ENCODE measurements at regions not wholly inside any gene's neighbourhood (a gene's known extent, or its start where the extent isn't known, plus 50 kb on each side); places are given as distances from the start of the nearest gene placed in this dataset.
"Not testable (repeated sequence)": the region's sequence is repeated elsewhere in the genome, so short reads cannot be mapped to it uniquely, and the experiment has no call there.

- H3K9me3 ChIP-seq, result no peaks in the 10 kb centered on the region
- intact Hi-C loops (cut with DNase I), result no loop called here
Measured at GRCh38 chr7:115329006-115329405, 407.1 kb downstream of the MDFIC start.

GRCh38 chr7:115328018-115328417 is 406.1 kb downstream of the MDFIC start:
- Histone ChIP-seq H3K36me3 (no peaks in the 10 kb centered on the region), H3K4me1 (no peaks in the 10 kb centered on the region), H3K27me3 (no peaks in the 10 kb centered on the region), H3K4me3 (no peak overlapping the region), H3K27ac (replicated peaks in 1 of 4) (no peak overlapping the region), H3K9me3 (no peaks in the 10 kb centered on the region)
- intact Hi-C loops (cut with DNase I), result no loop called here
- no peak for DNase-seq (ENCODE audit: extremely low spot score)
- WGBS, result 88% methylated on average over 3 of the region's 3 CpGs
- TF ChIP-seq EP300 (IDR thresholded peaks at IDR 0.05) (no peak), POLR2AphosphoS5 (IDR thresholded peaks at IDR 0.05) (no peak), POLR2A (IDR thresholded peaks at IDR 0.05; ENCODE audit: low read depth) (no peak), CTCF (IDR thresholded peaks at IDR 0.05) (no peak)

More at GRCh38 chr7:115329006-115329405, 407.1 kb downstream of the MDFIC start:
- DNase-seq (ENCODE audit: extremely low spot score), result no peak
- H3K4me1 ChIP-seq, result no peaks in the 10 kb centered on the region
- no peak overlapping the region for H3K4me3 ChIP-seq
- 83% methylated on average over 2 of the region's 2 CpGs for WGBS
- TF ChIP-seq POLR2AphosphoS5 (IDR thresholded peaks at IDR 0.05), result no peak
- TF ChIP-seq CTCF (IDR thresholded peaks at IDR 0.05), result no peak
- no peaks in the 10 kb centered on the region for H3K27me3 ChIP-seq
- no peaks in the 10 kb centered on the region for H3K36me3 ChIP-seq
- H3K27ac ChIP-seq (replicated peaks in 1 of 4), result no peak overlapping the region

- Histone ChIP-seq H3K27ac (replicated peaks in 1 of 4) (no peak overlapping the region), H3K4me3 (no peak overlapping the region), H3K27me3 (no peaks in the 10 kb centered on the region), H3K36me3 (no peaks in the 10 kb centered on the region), H3K9me3 (no peaks in the 10 kb centered on the region), H3K4me1 (no peaks in the 10 kb centered on the region)
- TF ChIP-seq CTCF (IDR thresholded peaks at IDR 0.05), result no peak
- no peak for TF ChIP-seq POLR2AphosphoS5 (IDR thresholded peaks at IDR 0.05)
- TF ChIP-seq POLR2A (IDR thresholded peaks at IDR 0.05; ENCODE audit: low read depth), result no peak
- no peak for TF ChIP-seq EP300 (IDR thresholded peaks at IDR 0.05)
- DNase-seq (ENCODE audit: extremely low spot score), result no peak
- intact Hi-C loops (cut with DNase I), result no loop called here
Measured at GRCh38 chr7:115327326-115327725, 405.4 kb downstream of the MDFIC start.

GRCh38 chr7:115319541-115319940 is 397.6 kb downstream of the MDFIC start:
- Histone ChIP-seq H3K4me3 (no peak overlapping the region), H3K27me3 (no peaks in the 10 kb centered on the region), H3K36me3 (no peaks in the 10 kb centered on the region), H3K4me1 (no peaks in the 10 kb centered on the region), H3K27ac (replicated peaks in 1 of 4) (no peak overlapping the region), H3K9me3 (no peaks in the 10 kb centered on the region)
- TF ChIP-seq POLR2AphosphoS5 (IDR thresholded peaks at IDR 0.05) (no peak), POLR2A (IDR thresholded peaks at IDR 0.05; ENCODE audit: low read depth) (no peak), CTCF (IDR thresholded peaks at IDR 0.05) (no peak), EP300 (IDR thresholded peaks at IDR 0.05) (no peak)
- 94% methylated on average over 2 of the region's 2 CpGs for WGBS
- no peak for DNase-seq (ENCODE audit: extremely low spot score)
- intact Hi-C loops (cut with DNase I), result no loop called here

GRCh38 chr7:115310316-115310715 is 388.4 kb downstream of the MDFIC start:
- H3K36me3 ChIP-seq; H3K27me3 ChIP-seq; H3K4me1 ChIP-seq; H3K27ac ChIP-seq (replicated peaks in 1 of 4); intact Hi-C loops (cut with DNase I); H3K9me3 ChIP-seq; DNase-seq (ENCODE audit: extremely low spot score); H3K4me3 ChIP-seq: not testable (repeated sequence)
- 83% methylated on average over 2 of the region's 2 CpGs for WGBS
